Skin of body (tissue), 1 donor: ENCODE measurements at regions not wholly inside any gene's neighbourhood (a gene's known extent, or its start where the extent isn't known, plus 50 kb on each side); places are given as distances from the start of the nearest gene placed in this dataset.
"Not testable (repeated sequence)": the region's sequence is repeated elsewhere in the genome, so short reads cannot be mapped to it uniquely, and the experiment has no call there.

Experiments used
- DNase-seq: peaks from one replicate; lab custom pipeline; 2025; lab: John Stamatoyannopoulos, UW

DNA sequence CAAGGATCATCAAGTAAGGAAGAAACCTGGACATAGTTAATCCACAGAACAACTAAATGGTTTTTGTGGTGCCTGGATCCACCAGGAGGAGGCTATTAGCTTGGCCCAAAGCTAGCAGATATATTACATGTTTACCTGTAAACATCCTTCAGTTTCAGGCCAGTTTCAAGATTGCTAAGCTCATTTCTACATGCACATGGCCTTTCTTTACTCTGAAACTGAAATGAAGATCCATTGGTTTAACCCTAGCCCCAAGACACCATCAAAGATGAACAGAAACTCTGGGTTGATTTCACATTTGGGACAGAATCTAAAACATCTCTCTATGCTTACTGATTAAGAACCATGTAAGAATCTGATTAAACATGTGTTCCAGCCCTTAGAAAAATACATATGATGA is 611.8 kb downstream of the TLE1 start:
- no peak for DNase-seq

GRCh38 chr9:81076131-81076530 is 613.2 kb downstream of the TLE1 start:
- DNase-seq, result no peak

- DNase-seq, result no peak
Measured at GRCh38 chr9:81074221-81074620, 615.1 kb downstream of the TLE1 start.

GRCh38 chr9:81073821-81074220 is 615.5 kb downstream of the TLE1 start:
- no peak for DNase-seq

DNA sequence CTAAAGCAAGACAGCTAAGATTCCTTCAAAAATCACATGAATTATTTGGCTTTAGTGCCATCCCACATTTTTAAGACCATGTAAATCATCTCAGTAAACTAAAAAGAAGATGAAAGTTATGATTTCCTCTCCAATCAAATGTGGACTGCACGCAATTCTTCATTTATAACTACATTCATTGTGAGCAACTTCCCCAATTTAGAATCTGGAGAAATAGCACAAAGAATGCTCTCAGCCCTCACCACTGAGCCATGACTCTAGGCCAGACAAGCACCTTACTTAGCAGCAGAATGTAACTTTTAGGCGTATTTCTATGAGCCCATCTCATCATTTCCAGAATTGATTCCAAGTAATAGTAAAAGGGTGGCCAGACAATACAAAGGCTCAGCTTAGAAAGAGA is 616.6 kb downstream of the TLE1 start:
- DNase-seq, result no peak

GRCh38 chr9:81071108-81071507 is 618.2 kb downstream of the TLE1 start:
- no peak for DNase-seq

- DNase-seq, result no peak
Measured at GRCh38 chr9:81070689-81071088, 618.7 kb downstream of the TLE1 start.

DNA sequence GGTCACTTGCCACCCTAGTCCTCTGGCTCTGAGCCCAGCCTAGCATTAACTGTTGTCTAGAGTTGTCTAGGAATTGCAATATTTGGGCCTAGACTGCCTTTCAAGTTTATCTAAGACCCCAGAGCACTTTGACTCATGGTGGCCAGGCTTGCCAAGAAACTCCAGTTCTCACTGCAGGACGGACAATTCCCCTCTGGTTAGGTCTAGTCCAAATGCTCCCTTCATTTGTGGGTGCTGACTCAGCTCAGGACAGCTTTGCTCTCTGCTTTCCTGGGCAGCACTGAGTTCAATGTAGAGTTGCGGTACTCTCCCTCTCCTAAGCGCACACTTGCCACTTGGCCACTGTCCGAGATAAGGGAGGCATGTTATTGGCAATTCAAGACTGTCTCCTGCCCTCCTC is 619.4 kb downstream of the TLE1 start:
- DNase-seq, result no peak

DNA sequence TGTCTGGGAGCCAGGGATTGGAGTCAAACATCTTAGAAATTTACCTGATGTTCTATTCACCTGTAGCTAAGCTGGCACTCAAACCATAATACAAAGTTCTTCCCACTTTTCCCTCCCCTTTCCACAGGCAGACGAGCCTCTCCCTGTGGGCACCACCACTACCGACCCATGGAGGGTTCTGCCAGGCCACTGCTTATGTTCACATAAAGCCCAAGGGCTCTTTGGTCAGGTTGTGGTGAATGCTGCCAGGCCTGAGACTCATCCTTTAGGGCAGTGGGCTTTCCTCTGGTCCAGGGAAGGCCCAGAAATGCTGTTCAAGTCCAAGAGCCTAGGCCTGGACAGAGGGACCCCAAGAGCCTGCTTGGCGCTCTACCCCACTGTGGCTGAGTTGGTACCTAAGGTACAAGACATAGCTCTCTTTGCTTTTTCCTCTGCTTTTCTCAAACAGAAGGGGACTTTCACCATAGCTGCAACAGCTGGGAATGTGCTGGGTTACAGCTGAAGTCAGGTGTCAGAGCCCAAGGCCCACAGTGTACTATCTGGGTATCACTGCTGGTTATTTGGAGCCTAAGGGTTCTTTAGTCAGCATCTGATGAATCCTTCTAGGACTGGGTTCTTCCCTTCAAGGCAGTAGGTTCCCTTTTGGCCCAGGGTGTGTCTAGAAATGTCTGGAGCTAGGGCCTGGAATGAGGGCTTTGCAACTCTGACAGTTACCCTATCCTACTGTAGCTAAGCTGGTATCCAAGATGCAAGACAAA is 620.1 kb downstream of the TLE1 start:
- DNase-seq, result no peak

- DNase-seq, result not testable (repeated sequence)
Measured at GRCh38 chr9:81062995-81063394, 626.4 kb downstream of the TLE1 start.

DNA sequence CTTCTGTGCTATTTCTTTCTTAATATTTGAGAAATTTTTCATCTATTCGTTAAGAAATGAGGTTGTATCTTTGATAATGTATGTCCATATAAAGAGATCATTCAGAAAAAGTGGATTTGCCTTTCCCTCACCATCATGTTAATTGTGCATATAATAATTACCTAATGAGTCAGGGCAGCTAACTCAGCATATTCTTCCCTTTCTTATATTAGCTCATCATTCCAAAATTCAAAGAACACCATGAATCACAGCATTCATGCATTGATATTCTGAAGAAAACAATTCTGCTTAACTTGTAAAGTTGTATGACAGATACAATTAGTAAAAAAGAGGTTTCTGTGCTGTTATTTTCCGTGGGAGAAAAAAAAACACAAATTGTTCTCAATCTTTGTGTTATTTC is 630.6 kb downstream of the TLE1 start:
- DNase-seq, result no peak

GRCh38 chr9:81053298-81054025 is 635.9 kb downstream of the TLE1 start:
- DNase-seq, result no peak

DNA sequence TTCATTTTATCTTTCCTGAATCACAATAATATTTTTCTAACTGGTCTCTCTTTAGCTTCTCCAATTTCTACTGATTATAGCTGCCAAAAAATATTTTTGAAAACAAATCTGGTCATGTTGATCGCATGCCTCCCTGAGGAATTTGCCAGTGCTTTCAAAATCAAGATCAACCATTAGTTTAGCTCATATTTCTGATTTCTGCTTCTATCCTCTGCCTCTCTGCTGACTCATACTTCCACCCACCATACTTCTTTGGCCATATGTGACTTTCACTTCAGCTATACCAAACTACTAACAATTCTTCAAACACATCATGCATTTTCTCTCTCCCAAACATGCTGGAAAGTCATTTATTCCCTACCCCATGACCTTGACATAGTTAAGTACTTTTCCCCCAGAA is 636.5 kb downstream of the TLE1 start:
- DNase-seq, result no peak

GRCh38 chr9:81047280-81047679 is 642.1 kb downstream of the TLE1 start:
- no peak for DNase-seq

GRCh38 chr9:81045658-81046057 is 643.7 kb downstream of the TLE1 start:
- no peak for DNase-seq

DNA sequence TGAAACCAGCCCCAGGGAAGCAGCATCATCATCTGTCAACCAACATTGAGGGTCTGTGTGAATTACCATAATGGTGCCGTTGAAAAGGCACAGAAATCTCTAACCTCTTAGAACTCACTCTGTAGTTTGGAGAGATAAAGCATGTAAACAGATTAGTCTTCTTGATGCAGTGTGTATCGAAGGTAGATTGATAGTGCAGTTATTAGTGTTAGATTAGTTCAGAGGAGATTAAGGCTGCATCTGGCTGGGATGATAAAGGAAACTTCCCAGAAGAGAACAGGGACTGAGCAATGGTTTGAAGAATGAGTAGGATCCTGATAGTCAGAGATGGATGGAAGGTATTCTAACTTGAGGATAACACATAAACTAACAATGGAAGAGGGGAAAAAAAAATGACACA is 651.5 kb downstream of the TLE1 start:
- DNase-seq, result no peak

DNA sequence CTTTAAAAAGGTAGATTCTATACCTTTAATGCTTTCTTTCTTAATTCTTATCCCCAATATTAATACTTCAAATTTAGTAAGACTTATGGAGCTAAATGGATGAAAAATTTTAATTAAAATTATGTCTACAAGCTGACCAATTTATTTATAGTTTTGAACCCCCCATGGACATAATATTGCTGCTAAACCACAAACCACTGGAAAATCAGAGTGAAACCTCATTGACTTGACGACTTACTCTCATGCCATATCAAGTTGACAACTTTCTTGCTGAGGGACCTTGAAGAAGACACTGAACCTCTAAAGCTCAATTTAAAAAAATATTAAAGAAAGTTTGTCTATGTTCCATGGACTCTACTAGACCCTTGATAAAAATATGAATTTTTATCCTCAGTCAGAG is 653.7 kb downstream of the TLE1 start:
- no peak for DNase-seq

- no peak for DNase-seq
Measured at GRCh38 chr9:81035171-81035570, 654.2 kb downstream of the TLE1 start.

DNA sequence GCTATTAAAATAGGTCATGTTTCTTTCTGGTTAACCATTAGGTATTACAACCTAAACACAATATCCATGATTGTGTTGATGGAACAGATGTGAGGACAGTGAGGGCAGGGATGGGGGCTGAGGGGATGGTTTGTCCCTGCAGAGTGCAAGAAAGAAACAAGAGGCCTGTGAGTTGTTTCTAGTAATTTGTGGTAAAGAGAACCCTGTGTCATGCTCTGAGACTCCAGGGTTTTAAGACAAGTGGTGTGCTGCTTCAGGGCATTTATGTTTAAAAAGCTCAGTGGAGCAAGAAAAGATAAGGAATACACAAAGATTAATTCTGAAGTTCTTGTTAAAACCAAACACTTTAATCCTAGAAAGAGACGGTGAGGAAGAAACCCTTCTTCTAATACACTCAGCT is 656.5 kb downstream of the TLE1 start:
- DNase-seq, result no peak

DNA sequence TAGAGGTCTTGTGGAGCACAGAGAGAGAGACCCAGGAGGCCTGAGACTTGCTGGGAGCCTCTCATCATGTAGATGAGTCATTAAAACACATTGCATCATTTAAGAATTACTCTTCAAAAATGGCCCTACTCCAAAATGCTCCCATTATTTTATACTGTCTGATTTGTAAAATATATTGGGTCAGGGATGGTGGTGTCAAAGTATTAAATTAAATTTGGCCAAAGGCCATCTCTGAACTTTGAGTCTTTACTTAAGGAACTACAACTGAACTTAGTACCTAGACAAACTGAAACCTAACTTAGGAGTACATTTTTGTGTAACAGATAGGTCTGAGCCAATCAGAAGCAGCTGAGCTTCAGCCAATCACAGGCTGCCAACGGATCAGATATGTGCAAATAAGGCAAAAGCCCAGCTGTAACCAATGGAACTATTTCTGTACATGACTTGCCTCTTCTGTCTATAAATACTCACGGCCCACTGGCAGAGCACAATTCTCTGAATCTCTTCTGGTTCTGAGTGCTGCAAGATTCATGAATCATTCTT is 657.2 kb downstream of the TLE1 start:
- DNase-seq, result no peak

DNA sequence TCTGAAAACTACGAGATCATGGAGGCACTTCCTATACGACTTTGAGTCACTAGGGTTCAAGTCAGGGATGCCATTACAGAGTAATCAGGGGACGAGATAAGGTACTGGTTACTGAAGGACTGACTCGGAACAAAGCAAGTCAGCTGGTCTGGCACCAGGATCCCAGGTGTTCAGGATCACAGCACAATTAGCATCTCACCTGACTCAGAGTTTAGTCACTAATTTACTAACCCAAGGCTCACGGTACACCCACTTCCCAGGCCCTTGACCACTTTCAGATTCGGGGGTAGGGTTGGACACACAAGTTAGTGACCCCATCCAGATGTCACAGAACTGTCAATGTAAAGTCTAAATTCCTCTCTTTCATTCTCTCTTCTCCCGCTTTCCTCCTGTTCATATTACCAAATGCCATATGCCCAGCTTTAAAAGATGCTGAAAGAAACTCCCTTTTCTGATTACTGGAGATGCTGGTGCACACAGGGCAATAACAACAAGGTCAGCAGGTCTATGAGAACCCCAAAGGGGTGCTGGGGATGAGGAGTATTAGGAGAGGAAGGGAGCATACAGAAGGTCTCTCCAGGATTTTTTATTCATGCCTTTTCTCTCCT is 657.8 kb downstream of the TLE1 start:
- DNase-seq, result no peak

- no peak for DNase-seq
Measured at GRCh38 chr9:81030027-81030426, 659.3 kb downstream of the TLE1 start.
